HEK293 (cell line): ENCODE measurements at regions not wholly inside any gene's neighbourhood (a gene's known extent, or its start where the extent isn't known, plus 50 kb on each side); places are given as distances from the start of the nearest gene placed in this dataset.

Experiments
- CTCF ChIA-PET: fragments of 350-600 bp; formaldehyde crosslinking; extraction: SDS; loops from one replicate; lab custom pipeline; 2021; ENCODE audit warnings: antibody characterized with exemption; lab: Yijun Ruan, JAX
- POLR2A ChIA-PET: fragments of 300-600 bp; formaldehyde crosslinking; extraction: SDS; loops from one replicate; lab custom pipeline; 2020; ENCODE audit warnings: antibody characterized with exemption, inconsistent platforms; lab: Yijun Ruan, JAX
- H3K27ac ChIP-seq: fragments of 200-500 bp; sonication (Bioruptor generic); 2 replicates; pipeline ENCODE4 v1.5.1; 2014; ENCODE audit warnings: low read depth, low read length, control low read depth, inconsistent platforms; ENCODE audit errors: extremely low read depth
- H3K36me3 ChIP-seq, 2 experiments: fragments of 200-500 bp in 1 of 2; sonication (Bioruptor generic) in 1 of 2; 1 replicate in 1 of 2; 2 replicates in 1 of 2; pipeline ENCODE4 v1.5.1; 2014 to 2017; ENCODE audit warnings: inconsistent platforms in 2 of 2, low read length in 2 of 2; ENCODE audit not compliant: control insufficient read depth in 2 of 2, insufficient read depth in 1 of 2
- H3K4me1 ChIP-seq: fragments of 200-500 bp; sonication (Bioruptor generic); 2 replicates; pipeline ENCODE4 v1.5.1; 2014; ENCODE audit warnings: mild to moderate bottlenecking, low read length, inconsistent platforms; ENCODE audit not compliant: control insufficient read depth, insufficient read depth
- H3K4me3 ChIP-seq: 2 replicates; pipeline ENCODE4 v1.5.1; 2011; ENCODE audit warnings: low read depth, mild to moderate bottlenecking, control low read depth, low read length, moderate library complexity
- H3K9me3 ChIP-seq: fragments of 200-500 bp; sonication (Bioruptor generic); 2 replicates; pipeline ENCODE4 v1.5.1; 2014; ENCODE audit warnings: low read depth, low read length, inconsistent platforms; ENCODE audit not compliant: control insufficient read depth, insufficient read depth
- EGR2 ChIP-seq: fragments of 450-650 bp; formaldehyde crosslinking; IDR thresholded peaks from 2 replicates; pipeline ENCODE4 v1.5.1; 2016; ENCODE audit warnings: low read depth, missing biosample characterization, missing genetic modification characterization
- HOXD13 ChIP-seq: sonication (generic); formaldehyde crosslinking; IDR thresholded peaks from 2 replicates; pipeline ENCODE4 v1.8.0; 2022; ENCODE audit warnings: missing genetic modification reagents, borderline replicate concordance
- IKZF3 ChIP-seq: fragments of 450-650 bp; IDR thresholded peaks from 2 replicates; pipeline ENCODE4 v1.5.0; 2018; ENCODE audit warnings: missing biosample characterization, mild to moderate bottlenecking, missing genetic modification characterization, moderate library complexity
- KLF16 ChIP-seq: fragments of 450-650 bp; formaldehyde crosslinking; IDR thresholded peaks from 2 replicates; pipeline ENCODE4 v1.5.1; 2017; ENCODE audit warnings: missing biosample characterization, missing genetic modification characterization
- OVOL3 ChIP-seq: fragments of 450-650 bp; formaldehyde crosslinking; IDR thresholded peaks from 2 replicates; pipeline ENCODE4 v1.5.1; 2016; ENCODE audit warnings: missing biosample characterization, missing genetic modification characterization
- PRDM2 ChIP-seq: fragments of 450-650 bp; formaldehyde crosslinking; IDR thresholded peaks from 2 replicates; pipeline ENCODE4 v1.5.1; 2016; ENCODE audit warnings: missing biosample characterization, missing genetic modification characterization, borderline replicate concordance
- SP7 ChIP-seq: fragments of 450-650 bp; formaldehyde crosslinking; IDR thresholded peaks from 2 replicates; pipeline ENCODE4 v1.5.1; 2016; ENCODE audit warnings: missing biosample characterization, missing genetic modification characterization
- ZFP41 ChIP-seq: fragments of 450-650 bp; formaldehyde crosslinking; IDR thresholded peaks from 2 replicates; pipeline ENCODE4 v1.5.1; 2016; ENCODE audit warnings: missing biosample characterization, missing genetic modification characterization, borderline replicate concordance
- ZNF221 ChIP-seq: fragments of 450-650 bp; formaldehyde crosslinking; IDR thresholded peaks from 2 replicates; pipeline ENCODE4 v1.5.1; 2017; ENCODE audit warnings: missing biosample characterization, missing genetic modification characterization, borderline replicate concordance
- ZNF362 ChIP-seq: fragments of 450-650 bp; formaldehyde crosslinking; IDR thresholded peaks from 2 replicates; pipeline ENCODE4 v1.5.1; 2016; ENCODE audit warnings: missing biosample characterization, missing genetic modification characterization
- ZNF404 ChIP-seq: fragments of 450-650 bp; formaldehyde crosslinking; IDR thresholded peaks from 2 replicates; pipeline ENCODE4 v1.5.1; 2017; ENCODE audit warnings: missing biosample characterization, missing genetic modification characterization
- ZNF416 ChIP-seq: fragments of 450-650 bp; formaldehyde crosslinking; IDR thresholded peaks from 2 replicates; pipeline ENCODE4 v1.5.1; 2016; ENCODE audit warnings: missing biosample characterization, missing genetic modification characterization
- ZNF501 ChIP-seq: fragments of 450-650 bp; formaldehyde crosslinking; IDR thresholded peaks from 2 replicates; pipeline ENCODE4 v1.5.1; 2016; ENCODE audit warnings: missing biosample characterization, missing genetic modification characterization
- ZNF561 ChIP-seq: fragments of 450-650 bp; IDR thresholded peaks from 2 replicates; pipeline ENCODE4 v1.5.1; 2018; ENCODE audit warnings: missing biosample characterization, missing genetic modification characterization, borderline replicate concordance
- ZNF610 ChIP-seq: fragments of 450-650 bp; formaldehyde crosslinking; IDR thresholded peaks from 2 replicates; pipeline ENCODE4 v1.5.1; 2016; ENCODE audit warnings: missing biosample characterization, missing genetic modification characterization, borderline replicate concordance
- ZNF623 ChIP-seq: fragments of 450-650 bp; formaldehyde crosslinking; IDR thresholded peaks from 2 replicates; pipeline ENCODE4 v1.5.1; 2016; ENCODE audit warnings: missing biosample characterization, missing genetic modification characterization
- ZNF624 ChIP-seq: fragments of 450-650 bp; formaldehyde crosslinking; IDR thresholded peaks from 2 replicates; pipeline ENCODE4 v1.5.1; 2017; ENCODE audit warnings: missing biosample characterization, missing genetic modification characterization
- ZNF785 ChIP-seq: fragments of 450-650 bp; formaldehyde crosslinking; IDR thresholded peaks from 2 replicates; pipeline ENCODE4 v1.5.1; 2016; ENCODE audit warnings: missing biosample characterization, missing genetic modification characterization
- ZNF837 ChIP-seq: fragments of 450-650 bp; formaldehyde crosslinking; IDR thresholded peaks from 2 replicates; pipeline ENCODE4 v1.5.1; 2016; ENCODE audit warnings: missing biosample characterization, missing genetic modification characterization
- TF ChIP-seq, protein P1 (sequence below): fragments of 450-650 bp; formaldehyde crosslinking; IDR thresholded peaks from 2 replicates; pipeline ENCODE4 v1.5.1; 2017; ENCODE audit warnings: missing biosample characterization, missing genetic modification characterization

DNA sequence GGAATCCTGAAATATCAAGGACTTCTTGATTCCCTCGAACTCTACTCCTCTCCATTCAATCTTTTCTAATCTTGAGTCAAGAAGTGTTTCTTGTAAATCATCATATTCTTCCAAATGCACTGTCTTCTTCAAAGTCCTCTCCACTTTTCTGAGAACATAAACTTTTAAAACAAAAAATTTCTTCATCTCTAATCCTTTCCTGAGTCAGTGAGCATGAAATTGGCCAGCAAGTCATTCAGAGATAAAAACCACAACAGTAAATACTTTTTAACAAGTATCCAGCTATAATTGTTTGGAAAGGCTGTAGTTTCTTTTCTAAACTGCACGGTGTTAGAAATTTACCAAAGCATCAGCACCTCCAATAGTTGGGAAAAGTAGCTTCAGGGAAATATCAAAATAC is 312.6 kb upstream of the GALNT5 start:
- CTCF ChIA-PET = no interaction called here
- no peaks in the 10 kb centered on the region for H3K36me3 ChIP-seq
- H3K4me3 ChIP-seq = no peak overlapping the region
- TF ChIP-seq ZNF837 (no peak), ZNF610 (tag by site-specific recombination) (no peak), ZNF362 (tag by site-specific recombination) (no peak), HOXD13 (CRISPR knock-in tag) (no peak), ZFP41 (tag by site-specific recombination) (no peak), ZNF221 (tag by site-specific recombination) (no peak), ZNF785 (tag by site-specific recombination) (no peak)
- TF ChIP-seq, protein P1, sequence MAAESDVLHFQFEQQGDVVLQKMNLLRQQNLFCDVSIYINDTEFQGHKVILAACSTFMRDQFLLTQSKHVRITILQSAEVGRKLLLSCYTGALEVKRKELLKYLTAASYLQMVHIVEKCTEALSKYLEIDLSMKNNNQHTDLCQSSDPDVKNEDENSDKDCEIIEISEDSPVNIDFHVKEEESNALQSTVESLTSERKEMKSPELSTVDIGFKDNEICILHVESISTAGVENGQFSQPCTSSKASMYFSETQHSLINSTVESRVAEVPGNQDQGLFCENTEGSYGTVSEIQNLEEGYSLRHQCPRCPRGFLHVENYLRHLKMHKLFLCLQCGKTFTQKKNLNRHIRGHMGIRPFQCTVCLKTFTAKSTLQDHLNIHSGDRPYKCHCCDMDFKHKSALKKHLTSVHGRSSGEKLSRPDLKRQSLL (tag by site-specific recombination) = no peak
- POLR2A ChIA-PET = no interaction called here
- H3K4me1 ChIP-seq = no peaks in the 10 kb centered on the region
- H3K9me3 ChIP-seq = no peaks in the 10 kb centered on the region
- H3K27ac ChIP-seq = no peak overlapping the region

DNA sequence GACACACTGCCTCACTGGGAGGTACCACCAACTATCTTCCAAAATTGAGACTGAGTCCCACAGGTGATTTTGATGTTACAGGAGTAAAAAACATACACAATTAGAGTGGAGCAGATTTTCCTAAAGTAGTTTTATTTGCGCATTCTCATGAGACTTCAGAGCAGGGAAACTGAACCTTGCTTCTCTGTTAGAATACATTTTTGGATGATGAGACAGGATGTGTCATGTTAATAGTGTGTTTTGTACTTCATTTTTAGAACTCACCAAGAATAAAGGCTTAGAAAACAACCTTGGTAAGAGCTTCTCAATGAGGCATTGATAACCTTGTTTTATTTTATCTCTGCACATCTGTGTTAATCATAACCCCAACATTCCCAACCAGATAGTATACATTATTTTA is 310.2 kb upstream of the GALNT5 start:
- H3K4me1 ChIP-seq = no peaks in the 10 kb centered on the region
- POLR2A ChIA-PET = no interaction called here
- no peak overlapping the region for H3K27ac ChIP-seq
- H3K36me3 ChIP-seq = no peaks in the 10 kb centered on the region
- H3K9me3 ChIP-seq = no peaks in the 10 kb centered on the region
- no peak for TF ChIP-seq KLF16
- TF ChIP-seq ZNF623 (tag by site-specific recombination) = no peak
- no peak for TF ChIP-seq EGR2 (tag by site-specific recombination)
- TF ChIP-seq ZNF501 (tag by site-specific recombination) = no peak
- no peak for TF ChIP-seq PRDM2 (tag by site-specific recombination)
- no peak for TF ChIP-seq IKZF3 (tag by site-specific recombination)
- TF ChIP-seq ZNF561 (tag by site-specific recombination) = no peak
- TF ChIP-seq OVOL3 (tag by site-specific recombination) = no peak
- no peak for TF ChIP-seq SP7 (tag by site-specific recombination)
- TF ChIP-seq ZNF416 = no peak
- no peak for TF ChIP-seq ZNF404 (tag by site-specific recombination)
- TF ChIP-seq ZNF624 (tag by site-specific recombination) = no peak
- CTCF ChIA-PET = no interaction called here
- H3K4me3 ChIP-seq = no peak overlapping the region
